ENCODE measurements at regions not wholly inside any gene's neighbourhood (a gene's known extent, or its start where the extent isn't known, plus 50 kb on each side); places are given as distances from the start of the nearest gene placed in this dataset.
"Not testable (repeated sequence)": the region's sequence is repeated elsewhere in the genome, so short reads cannot be mapped to it uniquely, and the experiment has no call there.

DNA sequence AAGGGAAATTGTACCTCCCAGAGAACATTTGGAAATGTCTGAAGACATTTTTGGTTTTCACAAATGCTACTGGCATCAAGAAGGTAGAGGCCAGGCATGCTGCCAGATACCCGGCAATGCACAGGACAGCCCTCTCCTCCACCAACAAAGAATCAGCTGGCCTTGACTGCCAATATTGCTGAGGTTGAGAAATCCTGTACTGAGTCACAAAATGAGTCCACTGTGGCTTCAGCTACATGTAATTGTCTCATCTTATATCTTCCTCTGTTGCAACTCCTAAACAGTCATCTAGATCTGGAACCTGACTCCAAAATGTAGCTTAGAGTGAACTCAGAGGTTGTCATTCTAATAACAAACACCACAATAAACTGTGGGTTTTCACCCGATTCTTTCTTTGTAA is 327.5 kb upstream of the POGK start:
- DNase-seq, result no peak

DNA sequence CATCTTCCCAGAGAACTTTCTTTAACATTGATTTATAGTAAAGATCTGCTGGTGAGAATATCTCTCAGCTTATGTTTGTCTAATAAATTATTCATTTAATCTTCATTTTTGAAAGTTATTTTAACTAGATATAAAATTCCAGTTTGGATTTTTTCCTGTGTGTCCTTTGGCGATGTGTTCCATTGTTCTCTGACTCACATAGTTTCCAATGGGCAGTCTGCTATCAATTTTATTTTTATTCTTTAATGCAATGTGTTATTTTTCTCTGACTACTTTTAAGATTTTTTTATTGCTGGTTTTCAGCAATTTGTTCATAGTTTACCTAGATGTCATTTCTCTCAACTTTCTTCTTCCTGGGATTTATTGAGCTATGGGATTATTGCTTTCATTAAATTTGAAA is 325.2 kb upstream of the POGK start:
- no peak for DNase-seq

DNA sequence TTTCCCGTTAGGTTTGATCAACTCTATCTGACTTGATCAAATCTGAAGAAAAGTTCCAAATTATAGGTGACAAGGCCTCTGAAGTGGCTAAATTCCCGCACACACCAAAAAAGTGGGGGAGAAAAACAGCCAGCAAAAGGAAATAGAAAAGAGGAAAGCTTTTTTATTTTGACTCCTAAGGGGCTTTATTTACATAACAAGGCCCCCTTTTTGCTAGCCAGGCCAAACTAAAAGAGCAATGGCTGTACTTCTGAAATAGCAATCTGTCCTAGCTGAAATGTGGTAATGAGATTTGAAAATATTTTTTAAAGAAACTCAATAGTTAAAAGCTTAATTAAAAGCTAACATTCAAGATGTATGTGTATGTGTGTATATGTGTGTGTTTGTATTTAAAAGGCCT is 311.5 kb upstream of the POGK start:
- DNase-seq, result no peak

DNA sequence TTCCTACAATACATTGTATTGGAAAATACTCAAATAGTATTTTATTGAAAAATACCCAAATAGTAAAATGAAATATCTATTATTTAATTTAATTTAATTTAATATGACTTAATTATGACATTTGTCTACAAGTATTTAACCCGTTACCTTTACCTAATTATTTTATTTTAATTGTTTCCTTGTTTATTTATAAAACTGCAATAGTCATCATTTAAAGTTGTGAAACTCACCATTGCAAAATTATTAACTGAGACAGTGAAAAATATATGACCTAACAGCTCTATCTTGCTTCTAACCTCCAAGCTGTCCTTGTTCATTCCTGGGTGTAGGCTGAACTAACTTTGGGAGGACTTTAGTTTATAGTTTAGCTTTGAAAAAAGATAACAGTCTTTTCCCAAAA is 300.6 kb upstream of the POGK start:
- DNase-seq, result no peak

DNA sequence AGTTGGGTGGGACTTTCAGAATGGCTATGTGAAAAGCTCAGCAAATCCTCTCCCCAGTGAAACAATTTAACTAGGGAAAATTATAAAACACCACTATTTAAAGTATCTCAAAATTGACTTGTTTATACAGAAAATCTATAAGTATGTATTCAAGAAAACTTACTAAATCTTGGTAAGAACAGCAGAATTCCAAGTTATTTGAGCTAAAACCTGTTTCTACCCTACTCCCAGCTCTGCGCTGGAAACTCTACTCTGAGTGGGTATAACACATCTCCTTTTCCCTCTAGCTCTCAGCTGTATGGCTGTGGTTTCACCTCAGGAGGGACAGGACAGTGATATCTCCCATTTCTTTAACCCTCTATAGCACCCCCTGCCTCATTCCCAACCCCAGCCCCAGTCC is 295.2 kb upstream of the POGK start:
- no peak for DNase-seq

DNA sequence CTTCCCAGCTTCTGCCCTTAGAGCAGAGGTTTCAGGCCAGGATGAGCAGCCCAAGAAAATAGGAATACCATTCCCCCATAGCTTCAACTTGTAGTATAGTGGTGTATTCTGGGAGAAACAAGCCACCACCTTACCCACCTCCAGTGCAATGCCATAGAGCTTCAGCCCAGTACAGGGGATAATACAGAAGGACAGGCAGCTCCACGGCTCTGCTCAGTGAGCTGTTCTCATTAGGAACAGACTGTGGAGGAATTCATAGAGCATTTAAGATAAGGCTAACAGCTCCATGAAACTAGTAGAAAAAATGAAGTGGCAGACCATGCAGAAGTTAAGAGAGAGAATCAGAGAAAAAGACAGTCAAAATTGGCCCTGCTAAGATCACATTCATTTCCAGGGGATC is 294.7 kb upstream of the POGK start:
- DNase-seq, result no peak

DNA sequence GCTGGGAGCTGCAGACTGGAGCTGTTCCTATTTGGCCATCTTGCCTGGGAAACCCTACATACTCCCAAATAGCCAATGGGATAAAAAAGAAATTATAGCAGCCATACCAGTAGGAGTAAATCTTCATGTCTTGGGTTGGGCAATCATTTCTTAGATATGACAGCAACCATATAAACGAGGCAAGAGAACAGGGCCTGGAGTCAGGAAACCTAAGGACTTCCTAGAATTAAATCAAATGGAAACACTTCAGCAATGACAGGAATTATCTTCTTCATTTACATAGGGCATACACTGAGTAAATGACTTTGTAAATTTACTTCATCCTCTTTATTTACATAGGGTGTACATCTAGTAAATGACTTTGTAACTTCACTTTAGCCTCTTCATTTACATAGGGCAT is 286.6 kb upstream of the POGK start:
- DNase-seq, result no peak

DNA sequence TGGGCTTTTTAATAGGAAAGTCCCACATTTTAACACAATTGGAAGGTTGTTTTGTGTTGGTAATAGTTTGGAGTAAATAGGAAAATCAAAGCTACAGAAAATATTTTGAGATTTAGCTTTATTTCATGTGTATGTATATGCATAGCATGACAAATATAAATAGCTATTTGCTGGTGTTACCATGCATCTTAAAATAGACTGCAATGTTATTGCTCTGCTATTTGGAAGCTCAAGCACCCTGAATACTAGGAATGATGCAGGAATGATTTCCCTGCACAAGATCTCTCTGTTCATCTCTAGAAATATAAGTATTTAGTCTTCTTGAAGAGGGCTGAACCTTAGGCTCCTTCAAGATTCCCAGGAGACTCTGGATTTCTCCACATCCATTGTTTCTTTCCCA is 268.3 kb upstream of the POGK start:
- no peak for DNase-seq

DNA sequence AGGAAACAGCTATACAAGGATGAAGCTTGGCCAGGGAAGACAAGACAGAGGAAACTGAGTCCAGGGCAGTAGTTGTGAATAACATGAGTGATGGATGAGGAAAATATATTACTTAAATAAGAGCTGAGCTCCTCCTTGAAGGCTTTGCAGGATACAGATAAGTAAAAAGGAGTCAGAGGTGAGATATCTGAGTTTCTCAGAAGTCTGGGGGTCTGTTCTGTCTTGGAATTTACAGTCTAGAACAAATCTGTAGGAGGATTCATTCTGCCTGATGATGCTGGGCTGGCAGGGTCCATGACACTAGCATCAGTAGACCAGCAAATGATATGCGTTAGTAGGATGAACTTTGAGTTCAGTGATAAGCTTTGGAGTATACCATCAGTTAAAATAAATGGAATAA is 266.1 kb upstream of the POGK start:
- DNase-seq, result no peak

DNA sequence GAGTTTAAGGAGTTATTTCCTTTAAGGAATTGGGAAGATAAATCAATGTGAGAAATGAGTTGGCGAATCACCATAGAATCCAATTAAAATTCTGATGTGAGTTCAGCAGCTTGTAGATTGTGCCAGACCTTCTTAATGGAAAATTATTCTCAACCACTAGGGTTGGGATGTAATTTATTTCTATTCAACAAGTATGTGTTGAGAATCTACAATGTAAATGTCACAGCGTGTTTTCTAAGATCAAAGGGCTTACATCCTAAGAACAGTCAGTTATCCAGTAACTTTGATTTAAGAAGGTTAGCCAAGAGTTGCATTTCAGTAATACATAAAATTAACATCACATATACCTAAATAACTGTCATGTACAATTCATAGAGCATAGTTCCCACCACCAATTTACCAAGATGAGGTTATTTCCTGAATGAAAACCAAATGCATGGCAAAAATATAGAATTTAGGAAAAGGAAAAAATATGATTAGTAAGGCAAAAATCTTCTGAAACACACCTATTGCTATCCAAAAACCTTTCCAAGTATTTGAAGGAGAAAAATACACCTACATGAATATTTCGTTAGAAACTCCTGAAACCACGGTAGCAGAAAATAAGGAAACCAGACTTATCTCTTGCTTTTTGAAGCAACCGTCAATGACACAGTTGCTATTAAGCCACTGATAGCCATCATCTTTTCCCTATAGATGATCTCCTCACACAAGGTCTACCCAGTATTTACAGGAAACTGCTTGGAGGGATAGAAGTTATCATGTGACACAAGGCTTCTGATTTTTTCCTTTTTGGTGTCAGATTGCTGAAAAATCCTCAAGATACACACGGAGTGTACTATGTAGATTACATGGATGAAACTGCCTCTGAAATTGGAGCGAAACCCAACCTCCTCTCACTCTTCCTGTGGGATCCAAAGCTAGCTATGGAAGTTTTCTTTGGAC is 259.4 kb upstream of the POGK start:
- DNase-seq, result no peak

DNA sequence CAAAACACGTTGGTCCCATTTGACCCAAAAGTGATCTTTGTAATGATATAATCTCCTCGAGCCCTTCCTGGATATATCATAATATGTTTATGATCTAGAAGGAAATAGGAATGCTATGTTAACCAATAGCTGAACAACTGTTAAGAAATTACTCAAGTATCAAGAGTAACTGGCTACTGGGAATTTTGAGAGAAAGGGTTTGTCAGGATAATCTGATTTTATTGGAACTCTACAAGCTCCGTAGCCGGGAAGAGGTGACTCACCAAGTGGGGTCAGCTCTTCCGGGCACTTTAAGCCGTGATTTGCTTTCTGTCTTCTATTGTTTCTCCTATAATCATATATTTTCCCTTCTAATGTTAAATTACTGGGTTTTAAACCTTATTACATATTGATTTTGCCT is 250.5 kb upstream of the POGK start:
- no peak for DNase-seq

DNA sequence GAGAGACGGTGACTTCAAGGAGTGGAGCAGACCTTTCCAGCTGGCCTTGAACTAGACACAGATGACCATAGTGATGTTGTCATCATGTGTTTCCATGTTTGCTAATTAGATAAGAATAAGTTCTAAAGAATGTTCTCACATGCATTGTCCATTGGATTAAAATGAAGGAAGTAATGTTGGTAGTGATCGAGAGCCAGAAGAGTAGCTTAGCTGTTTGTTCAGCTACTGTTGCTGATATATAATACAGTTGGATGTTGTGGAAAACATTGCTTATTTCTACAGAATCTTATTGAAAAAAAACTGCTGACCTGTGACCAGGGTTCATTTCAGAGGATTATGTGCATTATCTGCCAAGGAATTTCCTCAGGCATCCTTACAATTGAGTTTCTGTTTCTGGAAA is 249.1 kb upstream of the POGK start:
- no peak for DNase-seq

DNA sequence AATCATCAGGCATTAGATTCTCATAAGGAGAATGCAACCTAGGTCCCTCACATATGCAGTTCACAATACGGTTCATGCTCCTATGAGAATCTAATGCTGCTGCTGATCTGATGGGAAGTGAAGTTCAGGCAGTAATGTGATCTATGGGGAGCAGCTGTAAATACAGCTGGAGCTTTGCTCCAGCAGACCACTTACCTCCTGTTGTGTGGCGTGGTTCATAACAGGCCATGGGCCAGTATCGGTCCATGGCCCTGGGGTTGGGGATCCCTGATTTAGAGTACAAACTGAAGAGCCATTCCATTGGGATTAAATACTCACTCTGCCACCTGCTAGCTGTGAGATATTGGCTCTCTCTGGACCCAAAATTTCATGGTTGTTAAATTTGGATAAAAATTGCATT is 244.6 kb upstream of the POGK start:
- DNase-seq, result no peak

DNA sequence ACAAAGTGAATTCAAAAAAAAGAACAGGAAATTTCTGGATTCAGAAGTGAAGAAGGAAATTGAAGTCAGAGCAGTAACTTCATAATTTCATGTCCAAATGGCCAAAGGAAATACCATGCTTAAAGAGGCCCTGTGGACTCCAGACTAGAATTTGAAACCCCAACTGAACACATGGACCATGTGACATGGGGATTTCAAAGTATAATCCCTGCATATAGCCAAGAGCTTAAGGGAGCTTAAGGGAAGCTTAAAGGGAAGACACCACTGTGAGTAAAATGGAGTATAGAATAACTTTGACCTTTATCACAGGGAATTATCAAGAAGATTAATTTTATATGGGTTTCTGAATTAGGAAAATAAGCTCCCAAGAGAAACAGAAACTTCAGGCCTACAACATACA is 241.8 kb upstream of the POGK start:
- no peak for DNase-seq

DNA sequence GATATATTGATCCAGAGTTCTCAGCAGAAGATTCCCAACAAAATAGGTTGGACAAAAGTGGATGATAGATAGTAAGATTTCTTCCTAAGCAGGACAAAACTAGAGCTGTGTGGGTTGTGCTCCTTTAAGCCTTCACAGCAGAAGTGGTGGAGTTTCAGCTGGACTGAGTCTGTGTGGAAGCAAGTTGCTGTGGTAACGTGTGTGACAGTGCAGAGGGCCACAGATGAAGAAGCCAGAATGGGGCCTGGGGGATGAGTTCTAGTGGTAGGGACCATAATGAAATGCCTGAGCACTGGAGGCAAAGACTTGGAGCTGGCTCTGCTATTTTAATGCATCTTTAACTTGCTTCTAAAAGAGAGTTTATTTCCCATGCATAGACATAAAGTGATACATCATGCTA is 238.7 kb upstream of the POGK start:
- no peak for DNase-seq

DNA sequence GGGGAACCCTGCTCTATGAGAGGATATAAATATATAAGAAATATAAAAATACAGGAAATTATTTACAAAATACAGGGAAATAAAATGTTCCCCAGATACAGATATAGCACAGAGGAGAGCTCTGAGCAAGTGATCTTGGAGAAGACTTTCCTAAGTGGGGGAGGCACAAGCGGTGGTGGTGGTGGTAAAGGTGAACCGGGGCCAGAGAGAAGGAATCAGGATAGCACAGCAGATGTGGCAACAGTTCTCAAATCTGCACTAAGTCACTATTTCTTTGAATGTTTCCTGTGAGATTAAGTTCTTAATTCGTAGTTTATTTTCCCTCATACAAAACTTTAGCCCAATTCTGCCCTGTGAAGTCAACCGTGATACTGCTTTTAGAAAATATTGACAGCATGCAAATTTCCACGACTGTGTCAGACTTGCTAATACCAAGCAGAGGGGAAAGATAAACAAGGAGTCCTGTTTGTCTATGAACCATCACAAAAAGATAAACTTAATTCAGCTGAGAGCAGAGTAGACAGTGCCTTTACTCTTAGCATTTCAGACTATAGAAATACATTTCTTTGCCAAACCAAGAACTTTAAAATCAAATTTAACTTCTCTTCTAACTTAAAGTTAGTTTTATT is 237.5 kb upstream of the POGK start:
- DNase-seq, result no peak

DNA sequence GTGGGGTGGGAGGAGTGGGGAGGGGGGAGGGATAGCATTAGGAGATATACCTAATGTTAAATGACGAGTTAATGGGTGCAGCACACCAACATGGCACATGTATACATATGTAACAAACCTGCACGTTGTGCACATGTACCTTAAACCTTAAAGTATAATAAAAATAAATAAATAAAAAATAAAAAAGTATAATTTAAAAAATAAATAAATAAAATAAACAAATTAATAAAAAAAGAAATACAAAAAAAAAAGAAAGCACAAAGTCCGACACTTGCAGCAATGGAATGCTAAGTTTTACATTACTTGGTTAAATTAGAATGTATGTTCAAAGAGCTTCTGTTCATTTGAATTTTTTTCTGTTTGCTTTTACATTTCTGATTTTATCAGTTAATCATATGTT is 236.5 kb upstream of the POGK start:
- DNase-seq, result not testable (repeated sequence)

DNA sequence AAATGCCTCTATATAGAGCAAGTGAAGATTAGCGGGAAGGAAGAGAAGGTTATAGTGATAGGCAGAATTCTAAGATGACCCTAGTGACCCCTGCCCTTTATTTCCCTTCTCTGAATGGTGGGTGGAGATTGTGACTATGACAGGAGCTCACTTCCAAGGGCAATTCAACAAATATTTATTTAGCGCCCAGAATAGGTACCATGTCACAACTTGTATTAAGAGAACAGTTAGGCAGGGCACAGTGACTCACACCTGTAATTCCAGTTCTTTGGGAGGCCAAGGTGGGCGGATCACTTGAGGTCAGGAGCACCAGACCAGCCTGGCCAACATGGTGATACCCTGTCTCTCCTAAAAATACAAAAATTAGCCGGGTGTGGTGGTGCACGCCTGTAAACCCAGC is 236.0 kb upstream of the POGK start:
- DNase-seq, result no peak

DNA sequence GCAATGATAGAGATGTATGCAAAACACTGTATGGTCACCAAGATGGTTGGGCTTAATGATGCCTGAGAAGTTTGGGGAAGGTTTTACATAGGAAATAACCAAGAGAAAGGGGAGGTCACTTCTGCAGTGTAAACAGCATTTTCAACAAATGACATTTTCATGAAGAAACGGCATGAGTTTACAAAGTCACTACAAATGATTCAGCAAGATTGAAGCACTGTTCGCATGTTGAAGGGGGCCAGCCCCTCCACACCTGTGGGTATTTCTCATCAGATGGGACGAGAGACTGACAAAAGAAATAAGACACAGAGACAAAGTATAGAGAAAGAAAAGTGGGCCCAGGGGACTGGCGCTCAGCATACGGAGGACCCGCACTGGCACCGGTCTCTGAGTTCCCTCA is 234.1 kb upstream of the POGK start:
- no peak for DNase-seq

DNA sequence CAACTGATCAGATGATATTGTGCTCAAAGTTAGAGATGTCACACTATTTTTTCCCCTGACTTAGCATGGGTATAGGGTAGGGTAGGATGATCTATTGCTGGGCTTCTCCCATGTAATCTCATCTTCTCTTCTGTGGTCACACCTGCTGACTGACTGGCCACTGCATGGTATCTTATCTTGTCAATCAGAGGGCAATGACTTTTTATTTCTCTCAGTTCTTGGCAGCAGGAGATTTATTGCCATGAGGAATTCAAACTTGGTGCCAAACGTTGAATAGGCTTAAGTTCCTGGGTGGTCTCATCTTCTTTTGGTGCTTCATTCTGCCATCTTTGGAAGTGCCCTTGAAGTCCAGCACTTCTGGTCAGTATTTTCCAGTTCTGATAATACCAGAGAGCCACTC is 226.4 kb upstream of the POGK start:
- DNase-seq, result no peak

DNA sequence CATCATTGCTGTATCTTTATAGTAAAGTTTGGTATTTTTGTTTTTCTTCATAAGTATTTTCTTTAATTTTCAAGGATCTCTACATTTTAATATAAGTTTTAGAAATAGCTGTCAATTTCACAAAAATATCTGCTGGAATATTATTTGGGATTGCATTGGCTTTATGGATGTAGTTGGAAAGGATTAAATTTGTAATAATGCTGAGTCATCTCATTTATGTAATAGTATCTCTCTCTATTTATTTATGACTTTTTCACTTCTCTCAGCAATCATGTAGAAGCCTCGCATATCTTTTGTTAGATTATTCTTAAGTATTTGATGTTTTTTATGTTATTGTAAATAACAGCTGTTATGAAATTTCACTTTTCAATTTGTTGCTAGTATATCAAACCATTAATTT is 223.1 kb upstream of the POGK start:
- no peak for DNase-seq

DNA sequence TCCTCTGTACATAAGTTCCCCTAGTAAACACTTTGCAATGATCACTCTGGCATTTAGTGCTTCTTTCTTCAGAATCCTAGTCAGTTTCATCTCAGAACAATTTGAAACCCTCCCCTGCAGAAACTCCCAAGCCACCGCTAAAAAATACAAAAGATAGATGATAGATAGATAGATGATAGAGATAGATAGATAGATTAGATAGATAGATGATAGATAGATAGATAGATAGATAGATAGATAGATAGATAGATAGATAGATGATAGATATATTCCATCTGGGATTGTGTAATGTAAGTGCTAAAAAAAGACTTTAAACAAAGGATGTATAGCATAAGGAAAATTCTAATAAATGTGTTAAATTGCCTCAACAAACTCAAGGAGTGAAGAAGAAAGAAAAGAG is 212.6 kb upstream of the POGK start:
- DNase-seq, result no peak

DNA sequence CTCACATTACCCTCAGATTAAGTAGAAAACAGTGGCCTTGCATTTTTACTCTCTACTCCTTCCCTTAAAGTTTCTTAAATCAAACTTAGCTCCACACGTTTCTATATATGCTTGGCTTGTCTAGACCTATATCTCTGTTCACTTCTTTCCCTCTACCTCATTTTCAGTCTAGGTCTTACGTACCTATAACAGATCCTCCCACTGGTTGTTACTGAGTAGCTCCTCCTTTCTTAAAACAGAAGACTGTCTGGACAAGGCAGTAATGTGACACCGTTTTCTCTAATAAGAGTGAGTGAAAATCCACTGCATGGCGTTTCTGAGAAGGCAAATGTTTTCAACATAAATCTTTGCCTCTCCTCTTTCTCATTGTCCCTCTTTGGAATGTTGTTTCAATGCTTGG is 211.7 kb upstream of the POGK start:
- no peak for DNase-seq

DNA sequence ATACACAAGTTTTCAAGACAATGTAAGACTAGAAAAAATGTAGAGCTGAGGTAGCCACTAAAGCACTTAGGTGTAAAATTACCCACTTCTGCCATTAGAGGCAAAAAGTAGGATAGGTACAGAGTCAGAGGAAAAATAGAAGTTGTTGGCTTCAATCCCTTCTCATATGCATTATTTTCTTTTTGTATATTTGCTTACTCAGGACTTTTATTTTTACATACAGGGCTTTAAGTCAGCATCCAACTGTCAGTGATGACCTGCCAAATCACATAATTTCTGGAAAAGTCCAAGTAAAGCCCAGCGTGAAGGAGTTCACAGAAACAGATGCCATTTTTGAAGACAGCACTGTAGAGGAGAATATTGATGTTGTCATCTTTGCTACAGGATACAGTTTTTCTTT is 211.0 kb upstream of the POGK start:
- DNase-seq, result no peak

DNA sequence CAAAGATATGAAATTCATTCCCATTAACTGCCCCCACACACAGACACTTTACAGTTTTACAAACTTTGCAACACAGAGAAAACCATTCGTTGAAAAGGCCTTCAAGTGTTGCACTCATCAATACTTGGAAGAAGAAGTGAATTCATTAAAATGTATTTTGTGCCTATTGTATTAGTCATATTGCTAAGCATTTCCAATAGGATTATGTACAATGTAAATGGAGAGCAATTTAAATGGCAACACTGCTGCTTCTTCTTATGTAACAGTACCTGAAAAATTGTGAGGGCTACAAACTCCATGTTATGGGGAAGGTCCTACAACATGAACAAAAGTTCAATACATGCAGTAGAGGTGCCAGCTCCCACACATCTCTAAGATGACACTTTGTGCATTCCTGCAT is 209.3 kb upstream of the POGK start:
- DNase-seq, result no peak

Data from NCI-H1048 (cell line).